H9 (cell line): ENCODE measurements at regions not wholly inside any gene's neighbourhood (a gene's known extent, or its start where the extent isn't known, plus 50 kb on each side); places are given as distances from the start of the nearest gene placed in this dataset.
A peak's percentile ranks its signal among the peaks of the same experiment; 100 is the strongest.

Experiments
- DNase-seq: peaks from one replicate; pipeline ENCODE4 v3.0.0-alpha.2; 2017
- H2AFZ ChIP-seq: one replicate; pipeline ENCODE4 v1.6.1; 2013; ENCODE audit warnings: mild to moderate bottlenecking, low read length, control low read depth, moderate library complexity
- H2AK5ac ChIP-seq: 2 replicates; pipeline ENCODE4 v1.6.1; 2013; ENCODE audit warnings: low read length, control low read depth, mixed read lengths; ENCODE audit not compliant: insufficient read length
- H2BK120ac ChIP-seq: one replicate; pipeline ENCODE4 v1.6.1; 2013; ENCODE audit warnings: low read depth, mild to moderate bottlenecking, low read length, control low read depth, inconsistent platforms; ENCODE audit not compliant: poor library complexity, severe bottlenecking
- H2BK12ac ChIP-seq: 2 replicates; pipeline ENCODE4 v1.6.1; 2013; ENCODE audit warnings: low read length, control low read depth, mixed read lengths, low read depth; ENCODE audit not compliant: insufficient read length
- H2BK15ac ChIP-seq: 2 replicates; pipeline ENCODE4 v1.6.1; 2013; ENCODE audit warnings: low read depth, low read length, control low read depth
- H2BK20ac ChIP-seq: one replicate; pipeline ENCODE4 v1.6.1; 2013; ENCODE audit warnings: low read depth, mild to moderate bottlenecking, low read length, control low read depth, inconsistent platforms; ENCODE audit not compliant: poor library complexity, severe bottlenecking
- H2BK5ac ChIP-seq: 2 replicates; pipeline ENCODE4 v1.6.1; 2013; ENCODE audit warnings: low read length, control low read depth, mixed read lengths; ENCODE audit not compliant: insufficient read length
- H3K14ac ChIP-seq: 2 replicates; pipeline ENCODE4 v1.6.1; 2013; ENCODE audit warnings: low read length, control low read depth; ENCODE audit not compliant: insufficient read depth
- H3K18ac ChIP-seq: 2 replicates; pipeline ENCODE4 v1.6.1; 2013; ENCODE audit warnings: low read depth, mild to moderate bottlenecking, mixed read lengths, low read length, control low read depth; ENCODE audit not compliant: insufficient read length
- H3K23ac ChIP-seq: 2 replicates; pipeline ENCODE4 v1.6.1; 2013; ENCODE audit warnings: low read length, control low read depth, mixed read lengths, low read depth; ENCODE audit not compliant: insufficient read length
- H3K23me2 ChIP-seq: 2 replicates; pipeline ENCODE4 v1.6.1; 2013; ENCODE audit warnings: low read depth, mild to moderate bottlenecking, mixed read lengths, low read length, control low read depth; ENCODE audit not compliant: insufficient read length, poor library complexity, severe bottlenecking
- H3K27ac ChIP-seq: 2 replicates; pipeline ENCODE4 v1.5.1; 2013; ENCODE audit warnings: low read length, control low read depth, mixed read lengths, low read depth; ENCODE audit not compliant: insufficient read length
- H3K27me3 ChIP-seq: 2 replicates; pipeline ENCODE4 v1.6.1; 2013; ENCODE audit warnings: low read length, control low read depth, inconsistent platforms; ENCODE audit not compliant: insufficient read depth
- H3K4ac ChIP-seq: 2 replicates; pipeline ENCODE4 v1.6.1; 2013; ENCODE audit warnings: low read depth, mild to moderate bottlenecking, control low read depth, inconsistent platforms, low read length, moderate library complexity
- H3K4me1 ChIP-seq: 2 replicates; pipeline ENCODE4 v1.6.1; 2013; ENCODE audit warnings: low read length, control low read depth, inconsistent platforms; ENCODE audit not compliant: insufficient read depth
- H3K4me2 ChIP-seq: 2 replicates; pipeline ENCODE4 v1.6.1; 2013; ENCODE audit warnings: low read length, control low read depth, mixed read lengths; ENCODE audit not compliant: insufficient read length, insufficient read depth
- H3K56ac ChIP-seq: 2 replicates; pipeline ENCODE4 v1.6.1; 2013; ENCODE audit warnings: low read depth, mild to moderate bottlenecking, mixed read lengths, low read length, control low read depth; ENCODE audit not compliant: insufficient read length
- H3K79me1 ChIP-seq: 2 replicates; pipeline ENCODE4 v1.6.1; 2013; ENCODE audit warnings: low read depth, mild to moderate bottlenecking, moderate library complexity, low read length, control low read depth, inconsistent platforms; ENCODE audit not compliant: insufficient read depth, poor library complexity, severe bottlenecking
- H3K79me2 ChIP-seq: 2 replicates; pipeline ENCODE4 v1.6.1; 2013; ENCODE audit warnings: low read length, control low read depth, inconsistent platforms; ENCODE audit not compliant: insufficient read depth
- H3K9ac ChIP-seq: 2 replicates; pipeline ENCODE4 v1.6.1; 2013; ENCODE audit warnings: low read length, control low read depth, mixed read lengths; ENCODE audit not compliant: insufficient read length; ENCODE audit errors: extremely low read depth
- H3K9me3 ChIP-seq: one replicate; pipeline ENCODE4 v1.6.1; 2013; ENCODE audit warnings: low read depth, low read length, inconsistent platforms; ENCODE audit not compliant: control insufficient read depth
- H3T11ph ChIP-seq: one replicate; pipeline ENCODE4 v1.6.1; 2013; ENCODE audit warnings: mild to moderate bottlenecking, low read length, control low read depth, inconsistent platforms
- H4K20me1 ChIP-seq: one replicate; pipeline ENCODE4 v1.6.1; 2013; ENCODE audit not compliant: control insufficient read depth, insufficient read length, insufficient read depth
- H4K5ac ChIP-seq: 2 replicates; pipeline ENCODE4 v1.6.1; 2013; ENCODE audit warnings: low read depth, mild to moderate bottlenecking, mixed read lengths, low read length, control low read depth; ENCODE audit not compliant: insufficient read length
- H4K8ac ChIP-seq: replicated peaks from 2 replicates; pipeline ENCODE4 v1.6.1; 2013; ENCODE audit warnings: low read length, control low read depth, mixed read lengths, low read depth; ENCODE audit not compliant: insufficient read length
- H4K91ac ChIP-seq: 2 replicates; pipeline ENCODE4 v1.6.1; 2013; ENCODE audit warnings: low read depth, mild to moderate bottlenecking, moderate library complexity, mixed read lengths, low read length, control low read depth; ENCODE audit not compliant: insufficient read length
- H3K27ac Mint-ChIP-seq, 3 experiments: 2 replicates in 2 of 3; 3 replicates in 1 of 3; pipeline ENCODE4 v1.8.0; 2020 to 2021; ENCODE audit warnings: mixed read lengths in 3 of 3, mild to moderate bottlenecking in 1 of 3, moderate library complexity in 1 of 3
- H3K27me3 Mint-ChIP-seq: 2 replicates; pipeline ENCODE4 v1.8.0; 2021; ENCODE audit warnings: low read depth, mild to moderate bottlenecking, moderate library complexity, mixed read lengths
- H3K36me3 Mint-ChIP-seq, 3 experiments: 2 replicates in 2 of 3; 3 replicates in 1 of 3; pipeline ENCODE4 v1.8.0; 2020 to 2021; ENCODE audit warnings: low read depth in 3 of 3, mixed read lengths in 3 of 3; ENCODE audit not compliant: insufficient read depth in 1 of 3
- H3K4me1 Mint-ChIP-seq, 2 experiments: 2 replicates each; pipeline ENCODE4 v1.8.0; 2020; ENCODE audit warnings: mixed read lengths in 2 of 2
- H3K4me3 Mint-ChIP-seq, 2 experiments: 2 replicates in 1 of 2; 3 replicates in 1 of 2; pipeline ENCODE4 v1.8.0; 2020 to 2021; ENCODE audit warnings: mild to moderate bottlenecking in 2 of 2, mixed read lengths in 2 of 2, moderate library complexity in 1 of 2
- H3K9me3 Mint-ChIP-seq, 2 experiments: 2 replicates in 1 of 2; 3 replicates in 1 of 2; pipeline ENCODE4 v1.8.0; 2020; ENCODE audit warnings: mild to moderate bottlenecking in 2 of 2, mixed read lengths in 2 of 2, moderate library complexity in 1 of 2
- CTCF ChIP-seq: fragments of 200-600 bp; sonication (generic); conservative IDR thresholded peaks from 3 replicates; pipeline ENCODE4 v1.8.0; 2021; ENCODE audit warnings: antibody characterized with exemption, mild to moderate bottlenecking
- WGBS: extraction: QIAGEN DNeasy Blood & Tissue Kit; methylation state at CpG from one replicate; pipeline ENCODE4 v1.1.7; 2013; ENCODE audit warnings: missing lambda C conversion rate, low lambda C conversion rate, mixed read lengths; ENCODE audit not compliant: insufficient read length; ENCODE audit errors: extremely low coverage; 5-methylcytosine and 5-hydroxymethylcytosine counted together

DNA sequence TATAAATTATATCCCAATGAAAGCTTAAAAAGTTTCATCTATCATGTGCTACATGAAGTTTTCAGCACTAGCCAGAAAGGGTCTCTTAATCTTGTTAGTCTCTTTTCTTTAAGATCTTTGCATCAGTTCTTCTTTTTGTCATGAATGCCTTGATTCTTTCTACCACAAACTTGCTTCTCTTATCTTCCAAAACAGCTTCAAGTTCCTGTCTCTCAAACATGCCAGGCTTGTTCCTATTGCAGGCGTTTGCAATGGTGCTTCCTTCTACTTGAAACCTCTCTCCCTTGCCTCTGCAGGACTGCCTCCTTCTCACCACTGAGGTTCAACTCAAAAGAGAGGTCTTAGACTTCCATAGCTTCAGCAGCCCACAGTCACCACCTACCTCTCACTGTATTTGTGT lies 104.3 kb upstream of the FRMD4B start:
- Histone ChIP-seq H3K14ac (no peak overlapping the region), H3K27me3 (no peaks in the 10 kb centered on the region), H3K23ac (peak overlapping the region; percentile 71), H4K8ac (no peak overlapping the region), H3T11ph (no peak overlapping the region), H4K91ac (no peak overlapping the region), H3K56ac (peak overlapping the region; percentile 45), H4K20me1 (no peaks in the 10 kb centered on the region), H2AK5ac (no peak overlapping the region), H4K5ac (peak overlapping the region; percentile 47), H2BK15ac (no peak overlapping the region), H3K27ac (no peak overlapping the region), H3K79me1 (no peaks in the 10 kb centered on the region), H3K23me2 (no peaks in the 10 kb centered on the region), H2BK5ac (no peak overlapping the region), H2AFZ (no peak overlapping the region), H3K4me1 (peaks cover 3% of the 10 kb centered on the region; the same call in 1 of the 2 replicates), H3K4me2 (peak overlapping the region; percentile 16), H2BK12ac (no peak overlapping the region), H2BK120ac (no peak overlapping the region), H3K4ac (no peak overlapping the region), H3K79me2 (no peaks in the 10 kb centered on the region), H3K18ac (no peak overlapping the region), H3K9ac (no peak overlapping the region), H3K9me3 (no peaks in the 10 kb centered on the region), H2BK20ac (no peak overlapping the region)
- no CpG with 5 or more reads among the region's 1 CpG for WGBS
- Mint-ChIP-seq H3K27ac (no peak overlapping the region; a peak in 1 of 7 replicates), H3K9me3 (no peaks in the 10 kb centered on the region), H3K4me3 (no peak overlapping the region), H3K27me3 (peaks cover 4% of the 10 kb centered on the region; the same call in 1 of the 2 replicates), H3K4me1 (peaks cover 19 to 22% of the 10 kb centered on the region in 2 experiments), H3K36me3 (no peaks in the 10 kb centered on the region; a peak in 1 of 7 replicates)
- no peak for DNase-seq
- TF ChIP-seq CTCF: no peak
